HepG2 (cell line): ENCODE measurements at regions not wholly inside any gene's neighbourhood (a gene's known extent, or its start where the extent isn't known, plus 50 kb on each side); places are given as distances from the start of the nearest gene placed in this dataset.

ENCODE experiments used
- ATAC-seq: fragments of 200-7000 bp; cut with Tn5 transposase; 3 replicates; pipeline ENCODE4 v1.9.1; 2020; ENCODE audit warnings: mild to moderate bottlenecking, moderate library complexity
- BruUV-seq: library from RNA; stranded (reverse); fragments of 400-500 nt; replicated peaks from 2 replicates; lab custom pipeline; 2021; lab: Mats Ljungman, UMichigan
- CTCF ChIA-PET: fragments of 300-600 bp; formaldehyde crosslinking; extraction: SDS; loops from one replicate; lab custom pipeline; 2021; ENCODE audit warnings: low total read pairs, inconsistent platforms, low intra/inter-chr PET ratio; lab: Yijun Ruan, JAX
- POLR2A ChIA-PET: fragments of 350-600 bp; sonication (Branson Sonifier 250); formaldehyde crosslinking; loops from one replicate; lab custom pipeline; 2020; ENCODE audit warnings: antibody characterized with exemption, inconsistent platforms; lab: Yijun Ruan, JAX
- DNase-seq: peaks from one replicate; pipeline ENCODE4 v3.0.0-alpha.2; 2015; ENCODE audit warnings: low spot score
- FAIRE-seq: peaks from 3 replicates; lab custom pipeline; 2011; peaks lifted over from hg19 to GRCh38; lab: Jason Lieb, UNC
- H2AFZ ChIP-seq: one replicate; pipeline ENCODE4 v1.6.1; 2011; ENCODE audit warnings: low read length, inconsistent platforms
- H3K27ac ChIP-seq: fragments of 300-600 bp; 3 replicates; pipeline ENCODE4 v1.8.0; 2011; ENCODE audit warnings: mixed run types, mild to moderate bottlenecking, mixed read lengths, low read length, inconsistent platforms; ENCODE audit not compliant: insufficient read depth; ENCODE audit errors: extremely low read length
- H3K27me3 ChIP-seq, 2 experiments: fragments of 200-600 bp in 1 of 2; 2 replicates in 1 of 2; 3 replicates in 1 of 2; pipeline versions ENCODE4 v1.6.0 to v1.8.0; 2011; ENCODE audit warnings: low read length in 2 of 2, mild to moderate bottlenecking in 2 of 2, moderate library complexity in 2 of 2, inconsistent platforms in 1 of 2; ENCODE audit not compliant: insufficient read depth in 2 of 2, control insufficient read depth in 1 of 2
- H3K36me3 ChIP-seq, 2 experiments: fragments of 200-600 bp in 1 of 2; replicated peaks in 1 of 2; 2 replicates in 1 of 2; 3 replicates in 1 of 2; pipeline versions ENCODE4 v1.5.1 to v1.8.0; 2011; ENCODE audit warnings: low read length in 2 of 2, inconsistent platforms in 1 of 2; ENCODE audit not compliant: insufficient read depth in 2 of 2, control insufficient read depth in 1 of 2
- H3K4me1 ChIP-seq: 2 replicates; pipeline ENCODE4 v1.5.1; 2012; ENCODE audit warnings: low read length, inconsistent platforms; ENCODE audit not compliant: insufficient read depth
- H3K4me2 ChIP-seq: 2 replicates; pipeline ENCODE4 v1.6.0; 2011; ENCODE audit warnings: low read depth, low read length, inconsistent platforms
- H3K4me3 ChIP-seq, 3 experiments: fragments of 200-600 bp in 1 of 3; sonication (generic), shearing (Covaris generic) in 1 of 3; replicated peaks in 1 of 3; 2 replicates each; pipeline ENCODE4 v1.5.1; 2011 to 2016; ENCODE audit warnings: low read length in 3 of 3, inconsistent platforms in 2 of 3, low read depth in 2 of 3, mild to moderate bottlenecking in 2 of 3, control low read depth in 1 of 3, mixed read lengths in 1 of 3; ENCODE audit not compliant: insufficient read depth in 1 of 3
- H3K79me2 ChIP-seq: one replicate; pipeline ENCODE4 v1.6.1; 2011; ENCODE audit warnings: low read length, inconsistent platforms; ENCODE audit not compliant: insufficient read depth
- H3K9ac ChIP-seq: 2 replicates; pipeline ENCODE4 v1.6.0; 2011; ENCODE audit warnings: mild to moderate bottlenecking, low read depth, low read length, inconsistent platforms; ENCODE audit not compliant: insufficient read depth
- H3K9me3 ChIP-seq: 2 replicates; pipeline ENCODE4 v1.5.1; 2012; ENCODE audit warnings: mild to moderate bottlenecking, low read length
- H4K20me1 ChIP-seq: 2 replicates; pipeline ENCODE4 v1.6.0; 2011; ENCODE audit warnings: inconsistent platforms, mild to moderate bottlenecking, low read length, moderate library complexity; ENCODE audit not compliant: insufficient read depth
- CEBPG ChIP-seq: IDR thresholded peaks from 2 replicates; pipeline ENCODE4 v1.6.1; 2016
- CERS6 ChIP-seq: sonication (generic); formaldehyde crosslinking; IDR thresholded peaks from 2 replicates; pipeline ENCODE4 v1.5.0; 2020; ENCODE audit warnings: missing genetic modification reagents
- FOXP4 ChIP-seq: sonication (generic); formaldehyde crosslinking; IDR thresholded peaks from 2 replicates; pipeline ENCODE4 v1.4.0; 2020; ENCODE audit warnings: missing genetic modification reagents
- SOX6 ChIP-seq, 2 experiments: fragments of 450-650 bp in 1 of 2; sonication (generic) in 1 of 2; formaldehyde crosslinking in 1 of 2; IDR thresholded peaks; 2 replicates each; pipeline versions ENCODE4 v1.4.0 to v1.6.1; 2017 to 2020; ENCODE audit warnings: antibody characterized with exemption in 1 of 2, mild to moderate bottlenecking in 1 of 2, missing genetic modification reagents in 1 of 2
- ZC3H13 ChIP-seq: sonication (generic); formaldehyde crosslinking; IDR thresholded peaks from 2 replicates; pipeline ENCODE4 v1.8.1; 2023; ENCODE audit warnings: mild to moderate bottlenecking, missing genetic modification reagents, moderate library complexity
- ZFP62 ChIP-seq: sonication (generic); formaldehyde crosslinking; IDR thresholded peaks from 2 replicates; pipeline ENCODE4 v1.4.0; 2020; ENCODE audit warnings: missing genetic modification reagents
- ZMYM3 ChIP-seq: sonication (generic); formaldehyde crosslinking; IDR thresholded peaks from 2 replicates; pipeline ENCODE4 v1.5.1; 2020; ENCODE audit warnings: mild to moderate bottlenecking, missing genetic modification reagents
- ZNF432 ChIP-seq: sonication (generic); formaldehyde crosslinking; IDR thresholded peaks from 2 replicates; pipeline ENCODE4 v1.5.0; 2020; ENCODE audit warnings: missing genetic modification reagents, mild to moderate bottlenecking, borderline replicate concordance
- ZNF574 ChIP-seq: sonication (generic); formaldehyde crosslinking; IDR thresholded peaks from 2 replicates; pipeline ENCODE4 v1.4.0; 2020; ENCODE audit warnings: missing genetic modification reagents
- ZNF619 ChIP-seq: sonication (generic); formaldehyde crosslinking; IDR thresholded peaks from 2 replicates; pipeline ENCODE4 v1.4.0; 2020; ENCODE audit warnings: mild to moderate bottlenecking, missing genetic modification reagents
- ZNF766 ChIP-seq: sonication (generic); formaldehyde crosslinking; IDR thresholded peaks from 2 replicates; pipeline ENCODE4 v1.5.0; 2020; ENCODE audit warnings: missing genetic modification reagents, borderline replicate concordance
- WGBS: methylation state at CpG from one replicate; pipeline ENCODE4 v1.1.6; 2017; ENCODE audit warnings: low lambda C conversion rate; 5-methylcytosine and 5-hydroxymethylcytosine counted together
- in situ Hi-C: cut with HindIII; loops from 2 replicates; pipeline ENCODE4 v1.10.0; 2017; ENCODE audit warnings: low pct_unique_long_range_greater_than_20kb; ENCODE audit not compliant: extremely low pct_ligation_motif_present
- intact Hi-C: fragments of 100-400 bp; cut with micrococcal nuclease; formaldehyde crosslinking; loops from one replicate; pipeline ENCODE4 v1.10.0; 2022; ENCODE audit not compliant: unreplicated experiment

GRCh38 chr7:115136796-115137443, 215.0 kb downstream of the MDFIC start:
- Histone ChIP-seq H3K4me2 (no peak overlapping the region), H3K9me3 (peaks cover 10% of the 10 kb centered on the region), H3K36me3 (no peaks in the 10 kb centered on the region), H3K4me1 (peaks cover 21% of the 10 kb centered on the region), H4K20me1 (no peaks in the 10 kb centered on the region), H3K4me3 (no peak overlapping the region), H3K27ac (no peak overlapping the region), H3K27me3 (no peaks in the 10 kb centered on the region), H3K79me2 (no peaks in the 10 kb centered on the region), H2AFZ (no peak overlapping the region), H3K9ac (no peak overlapping the region)
- in situ Hi-C loops (no loop called here), intact Hi-C loops (loop anchor here (10.0 kb wide), 1 partner anchor 52 kb away; no protein-coding TSS in a partner anchor)
- ATAC-seq (no peak), DNase-seq (no peak), FAIRE-seq (no peak)
- WGBS = 68% methylated on average over 3 of the region's 3 CpGs
- POLR2A ChIA-PET = no interaction called here
- no TSS peak for BruUV-seq
- CTCF ChIA-PET = no interaction called here
- TF ChIP-seq ZMYM3 (CRISPR knock-in tag) (no peak), ZNF619 (CRISPR knock-in tag) (no peak), CEBPG (CRISPR knock-in tag) (no peak)

- Histone ChIP-seq H3K79me2 (no peaks in the 10 kb centered on the region), H3K4me1 (peaks cover 21% of the 10 kb centered on the region), H3K4me2 (peak overlapping the region; percentile 24; the same call in 1 of the 2 replicates), H3K27ac (no peak overlapping the region), H3K27me3 (no peaks in the 10 kb centered on the region), H3K9me3 (peaks cover 14% of the 10 kb centered on the region), H3K4me3 (no peak overlapping the region), H4K20me1 (no peaks in the 10 kb centered on the region), H3K9ac (no peak overlapping the region), H2AFZ (no peak overlapping the region), H3K36me3 (no peaks in the 10 kb centered on the region)
- ChIA-PET CTCF (no interaction called here), POLR2A (no interaction called here)
- BruUV-seq = no TSS peak
- peak; percentile 44 for DNase-seq
- peak; percentile 46 for FAIRE-seq
- in situ Hi-C loops (no loop called here), intact Hi-C loops (loop anchor here (10.0 kb wide), 1 partner anchor 51 kb away; no protein-coding TSS in a partner anchor)
- 39% methylated on average over 1 of the region's 1 CpG for WGBS
- ATAC-seq = peak; percentile 79
- TF ChIP-seq ZNF432 (CRISPR knock-in tag) = no peak
- TF ChIP-seq ZFP62 = no peak
- no peak for TF ChIP-seq SOX6 (IDR thresholded peaks at IDR 0.05)
- peak; percentile 60; the same call in 1 of the 2 replicates for TF ChIP-seq SOX6 (CRISPR knock-in tag; IDR thresholded peaks at IDR 0.05)
- 0 out of 2 replicates have a peak, but pooled peaks have one; percentile 46 for TF ChIP-seq FOXP4
- no peak for TF ChIP-seq ZNF766 (CRISPR knock-in tag)
- TF ChIP-seq CERS6 (CRISPR knock-in tag) = no peak
- no peak for TF ChIP-seq ZC3H13 (CRISPR knock-in tag)
- TF ChIP-seq ZNF574 = no peak
These were observed 214.0 kb downstream of the MDFIC start for GRCh38 chr7:115135769-115136410.
